ENCODE measurements at regions not wholly inside any gene's neighbourhood (a gene's known extent, or its start where the extent isn't known, plus 50 kb on each side); places are given as distances from the start of the nearest gene placed in this dataset.

DNA sequence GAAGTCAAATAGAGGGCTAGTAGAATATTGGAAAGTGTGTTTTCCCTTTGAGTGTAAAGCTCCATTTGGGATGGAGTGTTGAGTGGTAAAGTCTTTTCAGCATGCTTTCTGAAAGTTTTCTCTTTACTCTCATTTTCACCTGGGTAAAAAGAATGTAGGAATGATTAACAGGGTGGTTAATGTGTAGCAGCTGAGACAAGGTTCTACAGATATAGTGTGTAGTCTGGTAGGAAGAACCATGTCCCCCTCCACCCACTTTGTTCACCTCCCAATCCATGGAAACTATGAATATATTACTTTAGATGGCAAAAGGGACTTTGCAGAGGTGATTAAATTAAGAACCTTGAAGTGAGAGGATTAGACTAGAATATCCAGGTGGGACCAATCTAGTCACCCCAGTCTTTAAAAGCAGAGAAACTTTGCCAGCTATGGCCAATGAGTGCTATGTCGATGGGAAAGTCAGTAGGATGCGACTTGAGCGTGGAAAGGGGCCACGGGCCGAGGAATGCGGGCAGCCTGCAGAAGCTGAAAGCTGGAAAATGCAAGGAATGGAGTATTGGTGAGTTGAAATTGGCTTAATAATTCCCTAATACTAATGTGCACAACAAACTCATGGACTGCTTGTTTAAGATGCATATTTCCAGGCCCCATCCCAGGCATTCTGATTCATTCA is 166.3 kb upstream of the AHR start:
- DNase-seq, result no peak

DNA sequence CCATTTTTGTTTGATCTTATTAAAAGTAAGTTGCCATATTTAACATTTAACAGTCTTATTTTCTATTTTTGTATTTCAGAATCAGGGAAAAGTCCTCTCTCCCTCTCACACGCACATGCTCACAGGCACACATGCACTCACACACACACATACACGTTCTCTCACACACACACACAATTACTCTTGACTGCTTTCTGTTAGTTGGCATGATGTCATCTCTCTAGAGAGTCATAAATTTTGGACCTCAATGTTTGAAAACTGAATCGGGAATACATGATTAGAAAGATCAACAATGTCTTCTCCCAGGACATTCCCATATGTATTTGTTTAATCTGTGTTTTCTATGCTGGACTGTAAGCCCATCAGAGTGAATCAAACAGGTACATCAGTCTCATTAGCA is 165.7 kb upstream of the AHR start:
- no peak for DNase-seq

DNA sequence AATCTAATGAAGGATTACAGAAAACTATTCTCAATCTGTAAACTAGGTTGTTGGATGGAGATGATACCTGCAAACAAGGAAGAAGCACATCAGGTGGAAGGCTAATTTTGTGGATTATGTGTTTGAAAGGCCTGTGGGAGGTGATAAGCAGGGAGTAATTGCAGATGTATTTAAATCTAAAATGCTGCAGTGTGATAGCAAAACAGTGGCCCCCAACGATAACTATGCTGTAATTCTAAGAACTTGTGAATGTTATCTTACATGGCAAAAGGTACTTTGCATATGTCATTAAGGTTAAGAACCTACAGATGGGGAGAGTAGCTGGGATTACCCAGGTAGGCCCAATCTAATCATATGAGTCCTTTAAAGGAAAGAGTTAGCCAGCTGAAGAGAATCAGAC is 164.5 kb upstream of the AHR start:
- DNase-seq, result no peak

DNA sequence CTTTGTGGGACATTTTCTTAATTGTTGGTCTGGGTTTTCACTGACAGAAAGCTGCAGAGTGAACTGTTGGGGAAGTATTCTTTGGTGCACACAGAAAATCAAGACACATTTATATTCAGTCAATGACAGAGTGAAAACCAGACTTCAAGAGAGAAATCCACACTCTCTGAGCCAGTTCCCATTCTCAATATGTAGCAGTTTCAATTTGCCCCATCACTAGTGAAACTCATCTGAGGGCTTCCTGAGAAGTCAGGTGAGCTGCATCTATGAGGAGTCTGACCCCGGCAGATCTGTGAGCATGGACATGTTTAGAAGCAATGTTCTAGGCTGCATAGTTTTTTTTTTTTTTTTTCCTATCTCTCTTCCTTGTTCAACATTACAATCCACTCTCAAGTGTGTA is 163.7 kb upstream of the AHR start:
- DNase-seq, result peak; percentile 85

GRCh38 chr7:17136126-17136525 is 162.3 kb upstream of the AHR start:
- peak; percentile 54 for DNase-seq

DNA sequence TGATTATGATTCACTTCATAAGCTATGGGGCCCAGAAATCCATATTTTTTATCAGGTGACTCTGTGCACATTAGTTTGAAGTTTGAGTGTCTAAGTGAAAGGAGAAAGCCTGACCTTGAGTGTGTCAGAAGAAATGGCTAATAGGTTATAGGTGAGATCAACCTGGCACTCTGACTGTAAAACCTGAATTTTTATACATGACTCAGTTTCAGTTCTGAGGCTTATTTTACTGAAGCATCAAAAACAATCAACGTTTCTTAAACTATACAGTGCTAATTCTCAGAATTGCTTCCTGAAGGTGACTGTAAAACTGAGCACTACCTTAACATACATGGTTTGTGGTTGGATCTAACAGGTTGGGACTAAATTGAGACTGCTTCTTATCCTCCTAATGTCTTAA is 159.4 kb upstream of the AHR start:
- peak; percentile 74 for DNase-seq

GRCh38 chr7:17140406-17140805 is 158.0 kb upstream of the AHR start:
- no peak for DNase-seq

- no peak for DNase-seq
These were observed 155.5 kb upstream of the AHR start for GRCh38 chr7:17142831-17143541.

GRCh38 chr7:17144322-17144721 is 154.1 kb upstream of the AHR start:
- peak; percentile 87 for DNase-seq

DNA sequence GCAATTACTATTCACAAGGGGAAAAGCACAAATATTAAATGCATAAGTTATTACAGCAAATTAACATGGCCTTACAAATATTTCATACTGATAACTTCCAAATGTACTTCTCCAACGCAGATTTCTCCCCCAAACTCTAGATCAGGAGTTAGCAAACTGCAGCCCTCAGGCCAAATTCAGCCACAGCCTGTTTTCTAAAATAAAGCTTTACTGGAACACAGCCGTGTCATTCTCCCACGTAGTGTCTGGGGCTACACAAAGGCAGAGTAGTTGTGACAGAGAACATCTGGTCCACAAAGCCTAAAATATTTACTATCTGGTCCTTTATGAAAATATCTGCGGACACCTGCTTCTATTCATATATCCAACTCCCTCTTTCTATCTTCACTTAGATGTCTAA is 151.8 kb upstream of the AHR start:
- no peak for DNase-seq

- DNase-seq, result no peak
These were observed 151.0 kb upstream of the AHR start for GRCh38 chr7:17147409-17147808.

DNA sequence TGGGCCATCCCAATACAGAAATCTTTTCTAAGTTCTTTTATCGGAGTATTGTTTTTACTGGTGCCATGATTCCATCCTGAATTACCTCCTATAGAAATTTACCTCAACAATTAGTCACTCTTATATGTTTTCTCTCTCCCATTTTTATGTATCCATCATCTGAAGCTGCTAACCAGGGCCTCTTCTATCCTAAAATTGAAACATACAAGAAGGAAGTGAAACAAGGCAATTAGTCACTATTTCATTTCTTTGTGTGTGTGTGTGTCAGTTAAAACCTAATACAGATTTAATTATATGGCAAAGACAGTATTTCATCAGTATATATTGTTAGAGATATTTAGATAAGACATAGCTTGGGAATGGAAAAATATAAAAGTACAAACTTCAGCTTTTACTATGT is 148.4 kb upstream of the AHR start:
- no peak for DNase-seq

GRCh38 chr7:17152721-17153120 is 145.7 kb upstream of the AHR start:
- DNase-seq, result no peak

DNA sequence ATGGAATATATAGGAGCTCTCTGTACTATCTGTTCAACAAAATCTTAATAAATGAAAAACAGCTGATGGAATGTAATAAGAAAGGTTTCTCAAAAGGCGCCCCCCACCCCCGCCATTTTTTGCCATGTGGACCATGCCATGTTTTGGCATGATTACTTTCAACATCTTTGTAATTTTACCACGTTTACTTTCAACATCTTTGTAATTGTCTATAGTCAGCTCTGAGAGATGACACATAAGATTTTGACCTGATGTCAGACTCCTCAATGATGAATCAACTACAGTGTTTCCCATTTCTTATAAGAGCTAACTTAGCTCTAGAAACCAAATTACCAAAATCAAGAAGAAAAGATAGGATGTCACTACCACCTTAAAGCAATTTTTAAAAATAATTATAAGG is 144.9 kb upstream of the AHR start:
- DNase-seq, result no peak

DNA sequence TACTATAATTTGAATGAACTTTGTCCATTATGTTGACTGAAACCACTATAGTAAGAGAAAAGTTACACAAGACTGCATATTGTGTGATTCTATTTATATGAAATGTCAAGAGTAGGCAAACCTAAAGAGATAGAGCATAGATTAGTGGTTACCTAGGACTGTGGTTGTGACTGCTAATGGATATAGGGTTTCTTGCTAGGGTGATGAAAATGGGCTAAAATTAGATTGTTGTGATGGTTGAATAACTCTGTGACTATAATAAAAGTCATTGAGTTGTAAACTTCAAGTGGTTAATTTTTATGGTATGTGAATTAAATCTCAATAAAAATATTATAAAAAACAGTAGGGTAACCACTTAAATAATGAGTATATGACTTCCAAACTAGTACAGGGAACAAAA is 142.9 kb upstream of the AHR start:
- no peak for DNase-seq

DNA sequence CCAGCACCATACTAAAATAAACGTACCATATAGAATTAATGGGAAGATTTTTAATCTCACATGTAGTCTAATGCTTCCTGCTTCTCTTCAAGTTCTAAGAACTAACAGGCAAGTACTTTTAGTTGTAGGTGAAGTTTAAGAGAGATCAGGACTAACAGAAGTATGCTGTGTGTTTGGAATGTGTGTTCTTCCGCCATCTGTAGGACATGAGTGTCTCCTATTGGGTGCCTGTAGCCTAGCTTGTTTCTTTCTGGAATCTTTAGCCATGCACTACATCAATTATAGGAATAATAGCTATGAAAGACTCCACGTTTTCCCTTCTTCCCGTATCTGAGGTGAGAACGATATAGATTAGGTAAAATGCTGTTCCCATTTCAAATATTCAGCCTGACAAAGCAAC is 140.2 kb upstream of the AHR start:
- no peak for DNase-seq

- DNase-seq, result peak; percentile 82
These were observed 138.9 kb upstream of the AHR start for GRCh38 chr7:17159500-17160037.

DNA sequence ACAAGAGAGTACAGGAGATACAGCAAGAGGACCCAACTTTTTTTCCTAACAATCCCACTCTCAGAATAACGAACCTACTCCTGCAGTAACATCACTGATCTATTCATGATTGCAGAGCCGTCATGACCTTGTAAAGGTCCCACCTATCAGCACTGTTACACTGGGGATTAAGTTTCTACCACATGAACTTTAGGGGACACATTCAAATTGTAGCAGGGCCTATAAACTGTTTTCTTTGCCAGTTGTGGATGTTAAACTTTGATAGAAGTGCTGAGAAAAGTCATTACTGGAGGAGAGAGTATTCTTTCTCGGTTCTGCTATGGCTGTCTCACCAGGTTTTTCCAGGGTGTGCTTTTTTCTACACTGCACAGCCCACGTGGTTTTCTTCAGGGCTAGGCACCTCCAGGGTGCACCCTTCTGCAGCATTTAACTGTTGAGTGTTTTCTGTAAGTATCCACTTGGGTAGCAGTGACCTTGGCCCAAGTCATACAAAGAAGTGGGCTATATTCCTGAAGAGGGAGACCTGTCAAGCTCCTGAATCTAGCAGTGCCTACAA is 131.6 kb upstream of the AHR start:
- peak; percentile 70 for DNase-seq

DNA sequence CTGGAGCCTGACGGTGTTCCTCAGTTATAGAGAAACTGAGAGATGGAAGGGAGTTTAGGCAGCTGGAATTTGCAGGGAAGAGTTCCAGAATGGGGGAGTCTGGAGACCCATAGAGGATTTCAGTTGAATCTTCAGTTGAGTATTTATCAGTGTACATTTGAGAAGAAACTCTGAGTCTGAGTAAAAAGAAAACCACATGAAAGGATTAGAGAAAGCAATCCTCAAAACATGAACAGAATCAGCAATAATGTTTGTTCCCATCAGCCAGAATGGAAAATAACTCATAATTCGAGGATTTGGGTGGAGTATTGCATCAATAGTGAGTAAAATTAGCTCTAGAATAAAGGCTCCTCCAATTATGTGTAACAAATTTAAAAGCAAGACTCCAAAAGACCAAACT is 130.0 kb upstream of the AHR start:
- DNase-seq, result peak; percentile 66

DNA sequence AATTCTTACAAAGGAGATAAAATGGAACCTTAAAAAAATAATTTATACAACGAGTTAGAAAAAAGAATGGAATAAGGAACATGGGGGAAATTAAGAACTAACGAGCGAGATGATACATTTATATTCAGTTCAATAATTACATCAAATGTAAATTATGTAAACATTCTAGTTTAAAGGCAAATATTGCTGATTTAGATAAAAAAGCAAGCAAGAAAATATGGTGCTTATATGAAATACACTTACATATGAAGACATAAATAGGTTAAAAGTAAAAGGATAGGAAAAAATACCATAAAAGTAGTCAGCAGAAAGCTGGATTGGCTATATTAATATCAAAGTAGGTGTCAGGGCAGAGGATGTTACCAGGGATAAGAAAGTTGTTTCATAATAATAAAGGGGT is 127.0 kb upstream of the AHR start:
- DNase-seq, result no peak

DNA sequence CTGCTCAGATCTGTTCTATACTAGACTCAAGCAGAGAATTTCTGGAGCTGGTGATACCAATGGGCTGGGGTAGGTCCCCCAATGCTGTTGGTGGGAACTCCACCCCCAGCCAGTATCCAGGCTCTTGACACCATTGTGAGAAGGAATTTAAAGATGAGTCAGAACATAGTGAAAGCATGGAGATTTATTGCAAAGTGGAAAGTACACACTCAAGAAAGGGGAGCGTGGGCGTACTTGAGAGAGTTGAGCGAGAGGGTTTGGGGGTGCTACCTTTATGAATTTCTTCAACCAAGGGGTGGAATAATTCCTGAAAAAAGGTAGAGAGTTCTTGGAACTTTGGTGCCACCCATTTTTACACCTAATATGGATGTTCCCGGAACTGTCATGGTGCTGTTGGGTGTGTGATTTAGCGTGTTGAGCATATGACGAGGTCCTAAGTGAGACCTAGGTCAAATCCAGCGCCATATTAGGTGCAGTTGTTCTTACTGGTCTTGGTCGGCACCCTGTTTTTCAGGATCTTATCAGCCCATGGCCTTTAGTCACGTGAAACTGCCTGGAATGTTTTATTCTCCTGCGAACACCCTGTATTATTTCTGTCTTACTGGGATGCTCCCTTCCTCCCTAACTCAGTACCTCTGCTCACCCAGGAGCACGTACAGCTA is 122.0 kb upstream of the AHR start:
- DNase-seq, result no peak

GRCh38 chr7:17178545-17178944 is 119.9 kb upstream of the AHR start:
- no peak for DNase-seq

- DNase-seq, result no peak
These were observed 117.0 kb upstream of the AHR start for GRCh38 chr7:17181482-17181881.
